Choroid plexus epithelial cell (primary cell): ENCODE measurements at regions not wholly inside any gene's neighbourhood (a gene's known extent, or its start where the extent isn't known, plus 50 kb on each side); places are given as distances from the start of the nearest gene placed in this dataset.

Experiments used
- DNase-seq: peaks from one replicate; pipeline ENCODE4 v3.0.0-alpha.2; 2010; ENCODE audit warnings: low read depth
- H3K4me3 ChIP-seq: 2 replicates; pipeline ENCODE4 v1.5.1; 2011; ENCODE audit warnings: low read depth, mild to moderate bottlenecking, control low read depth, low read length, moderate library complexity
- TF ChIP-seq, protein P1 (sequence below): conservative IDR thresholded peaks from 2 replicates; pipeline ENCODE4 v1.5.1; 2011; ENCODE audit warnings: low read depth, mild to moderate bottlenecking, control low read depth, inconsistent platforms, low read length, moderate library complexity

DNA sequence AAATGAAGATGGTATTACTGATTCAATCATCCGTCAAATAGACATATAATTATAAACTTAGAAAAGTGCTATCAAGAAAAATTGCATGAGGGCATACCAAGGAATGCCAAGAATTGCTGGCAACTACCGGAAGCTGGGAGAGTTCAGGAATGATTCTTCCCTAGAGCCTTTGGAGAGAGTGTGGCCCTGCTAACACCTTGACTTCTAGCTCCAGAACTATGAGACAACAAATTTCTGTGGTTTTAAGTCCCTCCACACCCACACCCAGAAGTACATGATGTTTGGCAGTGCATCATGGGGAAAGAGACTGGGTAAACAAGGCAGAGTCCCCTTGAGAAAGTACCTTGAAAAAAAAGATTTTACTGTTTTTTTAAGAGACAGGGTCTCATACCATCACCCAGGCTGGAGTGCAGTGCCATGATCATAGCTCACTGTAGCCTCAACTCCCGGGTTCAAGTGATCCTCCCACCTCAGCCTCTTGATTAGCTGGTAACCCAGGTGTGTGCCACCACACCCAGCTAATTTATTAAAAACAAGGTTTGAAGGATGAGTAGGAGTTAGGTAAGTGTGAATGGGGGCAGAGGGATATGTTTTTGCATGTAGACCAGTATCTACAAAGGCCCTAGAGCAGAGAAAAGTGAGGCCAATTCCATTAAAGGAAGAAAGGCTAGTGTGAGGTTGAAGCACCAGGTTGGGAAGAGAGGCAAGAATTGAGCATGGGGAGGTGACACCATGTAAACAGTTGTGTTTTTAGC, 53.1 kb downstream of the GSX2 start:
- TF ChIP-seq, protein P1, sequence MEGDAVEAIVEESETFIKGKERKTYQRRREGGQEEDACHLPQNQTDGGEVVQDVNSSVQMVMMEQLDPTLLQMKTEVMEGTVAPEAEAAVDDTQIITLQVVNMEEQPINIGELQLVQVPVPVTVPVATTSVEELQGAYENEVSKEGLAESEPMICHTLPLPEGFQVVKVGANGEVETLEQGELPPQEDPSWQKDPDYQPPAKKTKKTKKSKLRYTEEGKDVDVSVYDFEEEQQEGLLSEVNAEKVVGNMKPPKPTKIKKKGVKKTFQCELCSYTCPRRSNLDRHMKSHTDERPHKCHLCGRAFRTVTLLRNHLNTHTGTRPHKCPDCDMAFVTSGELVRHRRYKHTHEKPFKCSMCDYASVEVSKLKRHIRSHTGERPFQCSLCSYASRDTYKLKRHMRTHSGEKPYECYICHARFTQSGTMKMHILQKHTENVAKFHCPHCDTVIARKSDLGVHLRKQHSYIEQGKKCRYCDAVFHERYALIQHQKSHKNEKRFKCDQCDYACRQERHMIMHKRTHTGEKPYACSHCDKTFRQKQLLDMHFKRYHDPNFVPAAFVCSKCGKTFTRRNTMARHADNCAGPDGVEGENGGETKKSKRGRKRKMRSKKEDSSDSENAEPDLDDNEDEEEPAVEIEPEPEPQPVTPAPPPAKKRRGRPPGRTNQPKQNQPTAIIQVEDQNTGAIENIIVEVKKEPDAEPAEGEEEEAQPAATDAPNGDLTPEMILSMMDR = no peak
- peak; percentile 81 for DNase-seq

DNA sequence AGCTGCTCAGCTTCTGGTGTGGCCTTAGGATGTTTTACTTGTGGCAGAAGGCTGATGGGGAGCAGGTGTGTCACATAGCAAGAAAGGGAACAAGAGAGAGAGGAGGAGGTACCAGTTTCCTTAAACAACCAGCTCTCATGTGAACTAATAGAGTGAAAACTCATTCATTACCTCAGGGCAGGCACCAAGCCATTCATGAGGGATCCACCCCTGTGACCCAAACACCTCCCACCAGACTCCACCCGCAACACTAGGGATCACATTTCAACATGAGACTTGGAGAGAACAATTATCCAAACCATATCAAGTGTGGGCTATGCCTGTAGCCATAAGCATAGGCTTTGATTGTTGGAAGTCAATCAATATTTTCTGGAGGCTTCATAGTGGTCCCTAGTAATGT, 56.0 kb downstream of the GSX2 start:
- TF ChIP-seq, protein P1 = no peak
- DNase-seq = no peak
- no peak overlapping the region for H3K4me3 ChIP-seq

More for the DNA sequence above, 53.1 kb downstream of the GSX2 start:
- H3K4me3 ChIP-seq = no peak overlapping the region

DNA sequence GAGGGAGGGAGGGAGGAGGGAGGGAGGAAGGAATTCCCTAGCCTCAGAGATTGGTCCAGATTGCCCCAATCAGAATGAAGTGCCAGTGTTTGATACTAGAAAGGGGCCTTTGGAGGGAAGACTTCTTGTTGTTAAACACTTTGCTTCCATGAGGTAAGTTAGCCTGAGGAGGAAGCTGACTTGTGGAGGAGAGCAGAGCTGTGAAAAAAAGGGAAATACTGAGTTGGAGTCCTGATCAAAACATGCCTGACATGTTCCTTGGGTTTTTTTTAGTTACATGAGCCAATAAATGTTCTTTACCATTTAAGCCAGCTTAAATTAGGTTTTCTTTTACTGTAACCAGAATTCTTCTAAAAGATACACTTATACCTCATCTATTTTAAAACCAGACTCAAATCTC, 57.6 kb downstream of the GSX2 start:
- DNase-seq = no peak
- TF ChIP-seq, protein P1 = no peak
- H3K4me3 ChIP-seq = no peak overlapping the region

DNA sequence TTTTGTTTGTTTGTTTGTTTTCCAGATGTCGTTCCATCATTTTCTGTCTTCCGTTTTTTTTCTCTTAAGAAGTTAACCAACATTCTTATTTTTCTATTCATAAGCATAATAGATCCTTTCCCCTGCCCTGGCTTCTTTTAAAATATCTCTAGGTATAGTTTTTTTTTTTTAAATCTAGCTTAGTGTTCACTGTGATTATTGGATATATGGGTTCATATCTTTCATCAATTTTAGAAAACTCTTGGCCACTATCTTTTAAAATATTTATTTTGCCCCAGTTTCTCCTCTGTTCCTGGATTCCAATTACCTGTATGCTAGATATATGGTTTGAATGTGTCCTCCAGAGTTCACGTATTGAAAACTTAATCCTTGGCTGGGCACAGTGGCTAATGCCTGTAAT, 59.6 kb downstream of the GSX2 start:
- no peak overlapping the region for H3K4me3 ChIP-seq
- no peak for DNase-seq
- TF ChIP-seq, protein P1 = no peak

DNA sequence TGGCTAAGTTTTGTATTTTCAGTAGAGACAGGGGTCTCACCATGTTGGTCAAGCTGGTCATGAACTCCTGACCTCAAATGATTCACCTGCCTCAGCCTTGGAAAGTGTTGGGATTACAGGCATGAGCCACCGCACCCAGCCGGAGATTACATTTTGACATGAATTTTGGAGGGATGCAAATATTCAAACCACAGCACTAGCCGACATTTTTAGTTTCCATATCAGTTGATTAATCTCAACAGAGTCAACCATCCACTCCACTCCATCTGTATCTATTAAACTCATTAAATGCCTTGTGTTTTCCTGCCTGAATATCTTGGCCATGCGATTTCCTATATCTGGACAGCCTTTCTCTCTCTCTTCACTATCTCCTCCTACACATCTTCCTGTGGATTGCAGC, 64.1 kb upstream of the PDGFRA start:
- H3K4me3 ChIP-seq = no peak overlapping the region
- TF ChIP-seq, protein P1 = no peak
- DNase-seq = no peak

DNA sequence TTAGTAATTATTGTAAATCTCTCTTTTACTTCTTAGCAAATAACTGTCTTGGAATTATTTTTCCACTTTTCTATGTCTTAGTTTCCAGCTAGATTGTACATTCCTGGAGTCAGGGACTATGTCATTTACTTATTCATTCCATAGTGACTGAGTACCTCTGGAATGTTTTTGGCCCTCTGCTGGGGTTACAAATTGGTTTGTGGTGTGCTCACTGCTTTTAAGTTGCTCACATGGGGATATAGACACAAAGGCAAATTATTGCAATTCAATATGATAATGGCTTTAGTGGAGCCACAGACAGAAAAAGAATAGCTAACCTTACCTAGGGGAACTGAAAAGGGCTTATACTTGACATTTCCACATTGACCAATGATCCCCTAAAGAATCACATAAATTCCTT, 63.7 kb upstream of the PDGFRA start:
- TF ChIP-seq, protein P1 = peak; percentile 20
- no peak overlapping the region for H3K4me3 ChIP-seq
- peak; percentile 92 for DNase-seq

DNA sequence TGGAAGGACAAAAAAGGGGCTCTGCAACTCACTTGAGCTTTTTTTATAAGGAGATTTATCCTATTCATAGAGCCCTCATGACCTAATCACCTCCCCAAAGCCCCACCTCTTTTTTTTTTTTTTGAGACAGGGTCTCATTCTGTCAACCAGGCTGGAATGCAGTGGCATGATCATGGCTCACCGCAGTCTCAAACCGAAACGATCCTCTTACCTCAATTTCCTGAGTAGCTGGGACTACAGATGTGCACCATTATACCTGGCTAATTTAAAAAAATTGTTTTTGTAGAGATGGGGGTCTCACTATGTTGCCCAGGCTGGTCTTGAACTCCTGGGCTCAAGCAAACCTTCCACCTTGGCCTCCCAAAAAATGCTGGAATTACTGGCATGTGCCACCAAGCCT, 61.6 kb upstream of the PDGFRA start:
- DNase-seq = no peak
- H3K4me3 ChIP-seq = no peak overlapping the region
- TF ChIP-seq, protein P1 = no peak
